IPS-NIHi7 (cell line): ENCODE measurements at regions not wholly inside any gene's neighbourhood (a gene's known extent, or its start where the extent isn't known, plus 50 kb on each side); places are given as distances from the start of the nearest gene placed in this dataset.

Source experiments
- DNase-seq: peaks from one replicate; pipeline ENCODE4 v3.0.0; 2012; ENCODE audit warnings: mixed read lengths; ENCODE audit errors: extremely low spot score

- no peak for DNase-seq
These were observed 295.4 kb downstream of the TFAP2C start for GRCh38 chr20:56924292-56925081.

- peak; percentile 73 for DNase-seq
These were observed 296.1 kb downstream of the TFAP2C start for GRCh38 chr20:56925082-56925830.

- DNase-seq, result no peak
These were observed 296.7 kb downstream of the TFAP2C start for GRCh38 chr20:56925831-56926170.

GRCh38 chr20:56926501-56926900, 297.4 kb downstream of the TFAP2C start:
- no peak for DNase-seq

GRCh38 chr20:56927127-56927526, 298.0 kb downstream of the TFAP2C start:
- no peak for DNase-seq

- peak; percentile 41 for DNase-seq
These were observed 298.9 kb downstream of the TFAP2C start for GRCh38 chr20:56928007-56928406.

GRCh38 chr20:56929606-56930005, 300.5 kb downstream of the TFAP2C start:
- peak; percentile 41 for DNase-seq

- no peak for DNase-seq
These were observed 301.8 kb downstream of the TFAP2C start for GRCh38 chr20:56930876-56931275.

- DNase-seq, result no peak
These were observed 303.6 kb downstream of the TFAP2C start for GRCh38 chr20:56932575-56933330.

GRCh38 chr20:56933331-56933698, 304.2 kb downstream of the TFAP2C start:
- no peak for DNase-seq

- no peak for DNase-seq
These were observed 305.8 kb downstream of the TFAP2C start for GRCh38 chr20:56934888-56935287.

GRCh38 chr20:56940466-56940865, 311.4 kb downstream of the TFAP2C start:
- no peak for DNase-seq

- DNase-seq, result no peak
These were observed 312.1 kb downstream of the TFAP2C start for GRCh38 chr20:56941101-56941686.

GRCh38 chr20:56943946-56944945, 315.1 kb downstream of the TFAP2C start:
- no peak for DNase-seq

- no peak for DNase-seq
These were observed 316.0 kb downstream of the TFAP2C start for GRCh38 chr20:56945057-56945456.

- DNase-seq, result no peak
These were observed 316.8 kb downstream of the TFAP2C start for GRCh38 chr20:56945901-56946300.

- DNase-seq, result peak; percentile 69
These were observed 317.1 kb downstream of the BMP7 start for GRCh38 chr20:56949318-56949717.

GRCh38 chr20:56952258-56953047, 314.0 kb downstream of the BMP7 start:
- no peak for DNase-seq

GRCh38 chr20:56953048-56953586, 313.3 kb downstream of the BMP7 start:
- DNase-seq, result no peak

- DNase-seq, result no peak
These were observed 311.6 kb downstream of the BMP7 start for GRCh38 chr20:56954797-56955196.
